SU-DHL-6 (cell line): ENCODE measurements at regions not wholly inside any gene's neighbourhood (a gene's known extent, or its start where the extent isn't known, plus 50 kb on each side); places are given as distances from the start of the nearest gene placed in this dataset.

ENCODE experiments used
- H2AFZ ChIP-seq: fragments of 200-600 bp; sonication (generic); 2 replicates; pipeline ENCODE4 v1.6.1; 2014; ENCODE audit warnings: low read depth, mild to moderate bottlenecking, moderate library complexity, mixed read lengths, antibody characterized with exemption, low read length; ENCODE audit not compliant: severe bottlenecking
- H3F3A ChIP-seq: fragments of 200-600 bp; shearing (Covaris generic); 2 replicates; pipeline ENCODE4 v1.6.0; 2016; ENCODE audit warnings: antibody characterized with exemption, mild to moderate bottlenecking; ENCODE audit not compliant: insufficient read depth
- H3K27ac ChIP-seq: fragments of 200-600 bp; sonication (generic); 2 replicates; pipeline ENCODE4 v1.5.1; 2016; ENCODE audit warnings: low read depth, mild to moderate bottlenecking, low read length, moderate library complexity, mixed read lengths
- H3K27me3 ChIP-seq: fragments of 200-600 bp; sonication (generic), shearing (Covaris generic); 2 replicates; pipeline ENCODE4 v1.6.0; 2014; ENCODE audit warnings: mild to moderate bottlenecking, low read length
- H3K36me3 ChIP-seq: fragments of 200-600 bp; sonication (generic); 2 replicates; pipeline ENCODE4 v1.6.1; 2014; ENCODE audit warnings: mild to moderate bottlenecking, low read length, mixed read lengths
- H3K4me2 ChIP-seq: fragments of 300-600, 200-600 bp; shearing (Covaris generic), sonication (generic); 2 replicates; pipeline ENCODE4 v1.6.0; 2014; ENCODE audit warnings: low read length, low read depth, mild to moderate bottlenecking; ENCODE audit not compliant: poor library complexity, severe bottlenecking
- H3K4me3 ChIP-seq: fragments of 200-600 bp; sonication (generic); 2 replicates; pipeline ENCODE4 v1.5.1; 2014; ENCODE audit warnings: antibody characterized with exemption, low read length, mild to moderate bottlenecking, mixed read lengths; ENCODE audit not compliant: insufficient read depth, poor library complexity, severe bottlenecking
- H3K79me2 ChIP-seq: fragments of 200-600 bp; sonication (generic); 2 replicates; pipeline ENCODE4 v1.6.1; 2014; ENCODE audit warnings: mild to moderate bottlenecking, low read length, moderate library complexity; ENCODE audit not compliant: insufficient read depth
- H3K9ac ChIP-seq: fragments of 200-600 bp; sonication (generic); 2 replicates; pipeline ENCODE4 v1.7.0; 2014; ENCODE audit warnings: mild to moderate bottlenecking, low read length
- H3K9me2 ChIP-seq: fragments of 200-600 bp; sonication (generic); replicated peaks from 2 replicates; pipeline ENCODE4 v1.6.1; 2014; ENCODE audit warnings: low read length; ENCODE audit not compliant: insufficient read depth
- H3K9me3 ChIP-seq: fragments of 200-600 bp; sonication (generic); 2 replicates; pipeline ENCODE4 v1.6.1; 2014; ENCODE audit warnings: low read length, mixed read lengths; ENCODE audit not compliant: insufficient read depth
- H4K20me1 ChIP-seq: fragments of 200-600 bp; sonication (generic); 2 replicates; pipeline ENCODE4 v1.6.1; 2014; ENCODE audit warnings: low read depth, mild to moderate bottlenecking, antibody characterized with exemption, low read length, moderate library complexity, mixed read lengths
- CTCF ChIP-seq: fragments of 200-600 bp; sonication (generic); IDR thresholded peaks from one replicate; pipeline ENCODE4 v1.5.1; 2017; ENCODE audit warnings: antibody characterized with exemption, mild to moderate bottlenecking, low read length, moderate library complexity; ENCODE audit not compliant: insufficient read depth, poor library complexity, severe bottlenecking
- EZH2phosphoT487 ChIP-seq: fragments of 200-600 bp; sonication (generic), shearing (Covaris generic); conservative IDR thresholded peaks from 2 replicates; pipeline ENCODE4 v1.6.1; 2018; ENCODE audit warnings: mild to moderate bottlenecking, antibody characterized with exemption, low read length, moderate library complexity, mixed read lengths

- Histone ChIP-seq H3K9me2 (no peaks in the 10 kb centered on the region), H4K20me1 (no peaks in the 10 kb centered on the region), H3K27ac (no peak overlapping the region), H3K27me3 (no peaks in the 10 kb centered on the region), H3K9me3 (no peaks in the 10 kb centered on the region), H3K36me3 (no peaks in the 10 kb centered on the region), H3K4me3 (no peak overlapping the region), H3F3A (no peaks in the 10 kb centered on the region), H3K9ac (no peak overlapping the region), H3K4me2 (no peak overlapping the region), H3K79me2 (no peaks in the 10 kb centered on the region), H2AFZ (no peak overlapping the region)
- TF ChIP-seq EZH2phosphoT487 = no peak
- TF ChIP-seq CTCF = no peak
Measured at GRCh38 chr5:125323613-125324012, 577.2 kb upstream of the ZNF608 start.

GRCh38 chr5:125325488-125326149 is 579.2 kb upstream of the ZNF608 start:
- H3K9me2 ChIP-seq = no peaks in the 10 kb centered on the region
- TF ChIP-seq CTCF (no peak), EZH2phosphoT487 (no peak)
- no peak overlapping the region for H3K9ac ChIP-seq
- H3K36me3 ChIP-seq = no peaks in the 10 kb centered on the region
- no peaks in the 10 kb centered on the region for H3K27me3 ChIP-seq
- H4K20me1 ChIP-seq = no peaks in the 10 kb centered on the region
- no peak overlapping the region for H3K4me3 ChIP-seq
- no peaks in the 10 kb centered on the region for H3K79me2 ChIP-seq
- no peak overlapping the region for H3K27ac ChIP-seq
- H2AFZ ChIP-seq = no peak overlapping the region
- no peak overlapping the region for H3K4me2 ChIP-seq
- H3K9me3 ChIP-seq = no peaks in the 10 kb centered on the region
- H3F3A ChIP-seq = no peaks in the 10 kb centered on the region

- Histone ChIP-seq H3K79me2 (no peaks in the 10 kb centered on the region), H4K20me1 (no peaks in the 10 kb centered on the region), H3K9me3 (no peaks in the 10 kb centered on the region), H3K9me2 (no peaks in the 10 kb centered on the region), H3K27ac (no peak overlapping the region), H3K36me3 (no peaks in the 10 kb centered on the region), H3K4me2 (no peak overlapping the region), H3K27me3 (no peaks in the 10 kb centered on the region), H3K4me3 (no peak overlapping the region), H2AFZ (no peak overlapping the region), H3K9ac (no peak overlapping the region), H3F3A (no peaks in the 10 kb centered on the region)
- TF ChIP-seq CTCF = no peak
- no peak for TF ChIP-seq EZH2phosphoT487
Measured at GRCh38 chr5:125326150-125326510, 579.7 kb upstream of the ZNF608 start.
